OCI-LY3 (cell line): ENCODE measurements at regions not wholly inside any gene's neighbourhood (a gene's known extent, or its start where the extent isn't known, plus 50 kb on each side); places are given as distances from the start of the nearest gene placed in this dataset.

Source experiments
- H2AFZ ChIP-seq: fragments of 200-600, 300-600 bp; shearing (Covaris generic); 2 replicates; pipeline ENCODE4 v1.6.0; 2014; ENCODE audit warnings: antibody characterized with exemption, low read depth, low read length
- H3K27ac ChIP-seq: fragments of 200-600, 300-600 bp; sonication (generic); 2 replicates; pipeline ENCODE4 v1.5.1; 2014; ENCODE audit warnings: mild to moderate bottlenecking, low read length, moderate library complexity, mixed read lengths
- H3K27me3 ChIP-seq: fragments of 200-600, 300-600 bp; sonication (generic); 2 replicates; pipeline ENCODE4 v1.6.1; 2014; ENCODE audit warnings: low read depth, low read length, mixed read lengths
- H3K36me3 ChIP-seq: fragments of 200-600, 300-600 bp; sonication (generic); replicated peaks from 2 replicates; pipeline ENCODE3; 2014; ENCODE audit warnings: low read depth, low read length, mixed read lengths
- H3K4me1 ChIP-seq: fragments of 300-600, 200-600 bp; sonication (generic); 2 replicates; pipeline ENCODE4 v1.6.1; 2014; ENCODE audit warnings: low read length, mixed read lengths
- H3K4me2 ChIP-seq: fragments of 200-600, 300-600 bp; sonication (generic); 2 replicates; pipeline ENCODE4 v1.6.1; 2014; ENCODE audit warnings: low read length, mixed read lengths
- H3K4me3 ChIP-seq: fragments of 300-600, 200-600 bp; sonication (generic); 2 replicates; pipeline ENCODE4 v1.5.1; 2014; ENCODE audit warnings: antibody characterized with exemption, mild to moderate bottlenecking, low read length, moderate library complexity
- H3K79me2 ChIP-seq: fragments of 300-600, 200-600 bp; shearing (Covaris generic); 2 replicates; pipeline ENCODE4 v1.6.1; 2014; ENCODE audit warnings: mild to moderate bottlenecking, low read length, mixed read lengths
- H3K9ac ChIP-seq: fragments of 300-600, 200-600 bp; shearing (Covaris generic); 2 replicates; pipeline ENCODE4 v1.6.0; 2014; ENCODE audit warnings: mild to moderate bottlenecking, low read length, moderate library complexity
- H3K9me3 ChIP-seq: fragments of 200-600, 300-600 bp; shearing (Covaris generic); 2 replicates; pipeline ENCODE4 v1.6.1; 2014; ENCODE audit warnings: low read length, mixed read lengths; ENCODE audit not compliant: insufficient read depth
- H4K20me1 ChIP-seq: fragments of 200-600, 300-600 bp; sonication (generic); 2 replicates; pipeline ENCODE4 v1.6.1; 2016; ENCODE audit warnings: low read length, mixed read lengths; ENCODE audit not compliant: insufficient read depth
- CTCF ChIP-seq: fragments of 200-600, 300-600 bp; sonication (generic); IDR thresholded peaks from 2 replicates; pipeline ENCODE4 v1.5.1; 2014; ENCODE audit warnings: antibody characterized with exemption, low read length, low read depth
- EZH2phosphoT487 ChIP-seq: fragments of 200-600 bp; shearing (Covaris generic); IDR thresholded peaks from 2 replicates; pipeline ENCODE4 v1.6.1; 2018; ENCODE audit warnings: antibody characterized with exemption, mixed run types, low read depth

GRCh38 chr20:53677447-53678314, 84.0 kb upstream of the ZNF217 start:
- Histone ChIP-seq H4K20me1 (no peaks in the 10 kb centered on the region), H3K27me3 (no peaks in the 10 kb centered on the region), H3K36me3 (no peaks in the 10 kb centered on the region), H3K9ac (no peak overlapping the region), H3K4me3 (no peak overlapping the region), H3K4me1 (no peaks in the 10 kb centered on the region), H3K9me3 (no peaks in the 10 kb centered on the region), H3K27ac (no peak overlapping the region), H3K4me2 (no peak overlapping the region), H3K79me2 (no peaks in the 10 kb centered on the region), H2AFZ (peak overlapping the region; percentile 49; the same call in 1 of the 2 replicates)
- TF ChIP-seq EZH2phosphoT487: no peak
- no peak for TF ChIP-seq CTCF

GRCh38 chr20:53676987-53677386, 83.3 kb upstream of the ZNF217 start:
- Histone ChIP-seq H3K79me2 (no peaks in the 10 kb centered on the region), H3K27me3 (no peaks in the 10 kb centered on the region), H3K4me2 (no peak overlapping the region), H3K4me3 (no peak overlapping the region), H3K27ac (no peak overlapping the region), H3K4me1 (no peaks in the 10 kb centered on the region), H3K9me3 (no peaks in the 10 kb centered on the region), H3K9ac (no peak overlapping the region), H3K36me3 (no peaks in the 10 kb centered on the region), H4K20me1 (no peaks in the 10 kb centered on the region), H2AFZ (no peak overlapping the region)
- TF ChIP-seq CTCF (no peak), EZH2phosphoT487 (no peak)

GRCh38 chr20:53676519-53676822, 82.8 kb upstream of the ZNF217 start:
- H3K9me3 ChIP-seq: no peaks in the 10 kb centered on the region

More at GRCh38 chr20:53676519-53676822, 82.8 kb upstream of the ZNF217 start:
- H3K27ac ChIP-seq: no peak overlapping the region
- H3K9ac ChIP-seq: no peak overlapping the region
- no peaks in the 10 kb centered on the region for H3K27me3 ChIP-seq
- H3K4me1 ChIP-seq: no peaks in the 10 kb centered on the region
- no peak for TF ChIP-seq EZH2phosphoT487
- no peak for TF ChIP-seq CTCF
- no peaks in the 10 kb centered on the region for H3K79me2 ChIP-seq
- no peak overlapping the region for H3K4me2 ChIP-seq
- no peaks in the 10 kb centered on the region for H4K20me1 ChIP-seq
- H3K4me3 ChIP-seq: no peak overlapping the region
- no peaks in the 10 kb centered on the region for H3K36me3 ChIP-seq
- no peak overlapping the region for H2AFZ ChIP-seq
